HEK293T (cell line): ENCODE measurements at regions not wholly inside any gene's neighbourhood (a gene's known extent, or its start where the extent isn't known, plus 50 kb on each side); places are given as distances from the start of the nearest gene placed in this dataset.

ENCODE experiments used
- CTCF ChIA-PET: fragments of 350-600 bp; formaldehyde crosslinking; extraction: SDS; loops from one replicate; lab custom pipeline; 2021; ENCODE audit warnings: antibody characterized with exemption, inconsistent platforms; lab: Yijun Ruan, JAX
- POLR2A ChIA-PET: fragments of 350-600 bp; formaldehyde crosslinking; extraction: SDS; loops from one replicate; lab custom pipeline; 2020; ENCODE audit warnings: antibody characterized with exemption, inconsistent platforms; lab: Yijun Ruan, JAX
- DNase-seq: peaks from one replicate; pipeline ENCODE4 v3.0.0; 2012; ENCODE audit warnings: mixed read lengths; ENCODE audit errors: extremely low spot score
- ARNT ChIP-seq: fragments of 450-650 bp; IDR thresholded peaks from 2 replicates; pipeline ENCODE4 v1.6.1; 2017; ENCODE audit warnings: mild to moderate bottlenecking
- BHLHE40 ChIP-seq: fragments of 450-650 bp; IDR thresholded peaks from 2 replicates; pipeline ENCODE4 v1.6.1; 2016; ENCODE audit warnings: mild to moderate bottlenecking, moderate library complexity, borderline replicate concordance
- CTBP1 ChIP-seq: fragments of 450-650 bp; IDR thresholded peaks from 2 replicates; pipeline ENCODE4 v1.6.1; 2016; ENCODE audit warnings: borderline replicate concordance
- ELF4 ChIP-seq: fragments of 450-650 bp; IDR thresholded peaks from 2 replicates; pipeline ENCODE4 v1.6.1; 2017; ENCODE audit warnings: antibody characterized with exemption
- FOXA1 ChIP-seq: fragments of 450-650 bp; IDR thresholded peaks from 2 replicates; pipeline ENCODE4 v1.6.1; 2016; ENCODE audit warnings: mild to moderate bottlenecking
- FOXK2 ChIP-seq: fragments of 450-650 bp; IDR thresholded peaks from 2 replicates; pipeline ENCODE4 v1.6.1; 2016; ENCODE audit warnings: mild to moderate bottlenecking
- FOXM1 ChIP-seq: fragments of 450-650 bp; IDR thresholded peaks from 2 replicates; pipeline ENCODE4 v1.6.1; 2017; ENCODE audit warnings: mild to moderate bottlenecking, borderline replicate concordance
- HDGF ChIP-seq: fragments of 450-650 bp; IDR thresholded peaks from 2 replicates; pipeline ENCODE4 v1.6.1; 2017; ENCODE audit warnings: antibody characterized with exemption, borderline replicate concordance
- L3MBTL2 ChIP-seq: fragments of 450-650 bp; conservative IDR thresholded peaks from 2 replicates; pipeline ENCODE4 v1.6.1; 2016; ENCODE audit warnings: mild to moderate bottlenecking
- LEF1 ChIP-seq: fragments of 450-650 bp; IDR thresholded peaks from 2 replicates; pipeline ENCODE4 v1.6.1; 2017; ENCODE audit warnings: mild to moderate bottlenecking, borderline replicate concordance
- NFRKB ChIP-seq: fragments of 450-650 bp; IDR thresholded peaks from 2 replicates; pipeline ENCODE4 v1.6.1; 2016; ENCODE audit warnings: mild to moderate bottlenecking, moderate library complexity
- SP1 ChIP-seq: fragments of 450-650 bp; IDR thresholded peaks from 2 replicates; pipeline ENCODE4 v1.6.1; 2017
- SUZ12 ChIP-seq: fragments of 450-650 bp; IDR thresholded peaks from 2 replicates; pipeline ENCODE4 v1.6.1; 2016; ENCODE audit warnings: mild to moderate bottlenecking
- TARDBP ChIP-seq: fragments of 450-650 bp; IDR thresholded peaks from 2 replicates; pipeline ENCODE4 v1.6.1; 2016
- ZNF384 ChIP-seq: fragments of 450-650 bp; IDR thresholded peaks from 2 replicates; pipeline ENCODE4 v1.6.1; 2016
- TF ChIP-seq, protein P1 (sequence below): fragments of 450-650 bp; IDR thresholded peaks from 2 replicates; pipeline ENCODE4 v1.6.1; 2016

DNA sequence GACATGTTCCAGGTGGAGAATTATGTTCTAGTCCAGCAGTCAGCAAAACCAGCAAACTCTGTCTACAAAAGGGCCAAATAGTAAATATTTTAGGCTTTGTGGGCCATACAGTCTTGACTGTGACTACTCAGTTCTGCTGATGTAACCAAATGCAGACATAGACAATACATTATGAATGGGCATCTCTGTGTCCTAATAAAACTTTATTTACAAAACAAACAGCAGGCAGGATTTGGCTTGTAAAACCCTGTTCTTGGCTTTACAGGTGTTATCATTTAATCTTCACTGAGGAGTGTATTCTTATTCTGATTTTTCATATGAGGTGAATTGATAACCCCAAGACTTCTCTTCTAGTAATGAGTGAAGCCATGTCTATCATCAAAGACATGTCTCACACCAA is 278.6 kb downstream of the DUSP6 start:
- ChIA-PET POLR2A (no interaction called here), CTCF (no interaction called here)
- no peak for DNase-seq
- TF ChIP-seq TARDBP = no peak
- no peak for TF ChIP-seq SUZ12
- no peak for TF ChIP-seq FOXA1
- TF ChIP-seq, protein P1, sequence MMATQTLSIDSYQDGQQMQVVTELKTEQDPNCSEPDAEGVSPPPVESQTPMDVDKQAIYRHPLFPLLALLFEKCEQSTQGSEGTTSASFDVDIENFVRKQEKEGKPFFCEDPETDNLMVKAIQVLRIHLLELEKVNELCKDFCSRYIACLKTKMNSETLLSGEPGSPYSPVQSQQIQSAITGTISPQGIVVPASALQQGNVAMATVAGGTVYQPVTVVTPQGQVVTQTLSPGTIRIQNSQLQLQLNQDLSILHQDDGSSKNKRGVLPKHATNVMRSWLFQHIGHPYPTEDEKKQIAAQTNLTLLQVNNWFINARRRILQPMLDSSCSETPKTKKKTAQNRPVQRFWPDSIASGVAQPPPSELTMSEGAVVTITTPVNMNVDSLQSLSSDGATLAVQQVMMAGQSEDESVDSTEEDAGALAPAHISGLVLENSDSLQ = no peak
- no peak for TF ChIP-seq FOXK2
- no peak for TF ChIP-seq NFRKB
- no peak for TF ChIP-seq FOXM1
- no peak for TF ChIP-seq L3MBTL2
- no peak for TF ChIP-seq SP1
- TF ChIP-seq HDGF = no peak

DNA sequence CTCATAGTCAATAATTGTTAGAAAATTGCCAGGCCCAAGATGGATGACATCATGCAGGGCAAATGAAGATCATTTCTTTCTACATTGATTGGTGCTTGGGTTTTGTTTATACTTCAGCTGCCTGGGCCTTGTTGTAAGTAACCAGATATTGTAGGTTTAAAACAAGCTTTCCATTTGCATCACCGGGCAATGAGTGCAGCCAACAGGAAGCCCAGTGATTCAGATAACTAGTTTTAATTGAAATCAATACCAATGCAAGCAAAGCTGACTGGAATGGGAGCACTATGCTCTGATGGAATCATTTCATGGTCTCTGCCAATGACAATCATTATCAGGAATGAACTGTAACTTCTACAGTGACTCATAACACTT is 279.3 kb downstream of the DUSP6 start:
- CTCF ChIA-PET = no interaction called here

DNA sequence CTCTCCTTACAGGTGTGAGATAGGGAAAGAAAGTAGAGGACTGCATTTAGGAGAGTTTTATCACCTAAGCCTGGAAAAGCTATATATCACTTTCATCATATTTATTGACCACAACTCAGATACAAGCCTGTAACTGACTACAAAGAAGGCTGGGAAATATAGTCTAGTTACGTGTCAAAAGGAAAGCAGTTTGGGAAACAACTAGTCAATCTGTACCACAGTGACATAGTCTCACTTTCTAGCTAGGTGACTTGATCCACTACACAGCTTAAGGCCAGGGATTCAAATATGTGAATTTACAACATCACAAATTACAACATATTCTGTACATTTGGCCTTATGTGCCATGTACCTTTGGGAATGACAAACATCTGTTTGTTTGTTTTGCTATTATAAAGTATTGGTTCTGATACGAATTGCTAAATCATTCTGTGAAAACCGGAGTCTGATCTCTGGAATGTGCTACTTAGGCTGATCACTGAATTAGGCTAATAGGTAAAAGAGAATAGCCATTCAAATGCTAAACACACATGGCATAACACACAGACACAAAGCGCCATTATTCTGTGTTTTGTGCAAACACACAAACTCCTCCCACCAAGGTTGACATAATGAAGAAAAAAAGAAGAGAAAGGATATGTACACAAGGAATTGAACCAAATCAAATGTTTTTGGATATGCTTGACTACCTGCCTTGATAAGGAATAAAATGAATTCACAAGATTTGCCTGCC is 279.8 kb downstream of the DUSP6 start:
- POLR2A ChIA-PET = no interaction called here

More for the DNA sequence above, 279.3 kb downstream of the DUSP6 start:
- DNase-seq = no peak
- TF ChIP-seq, protein P1 = no peak
- no peak for TF ChIP-seq SUZ12
- TF ChIP-seq ELF4 = no peak
- no peak for TF ChIP-seq BHLHE40
- TF ChIP-seq TARDBP = no peak
- no peak for TF ChIP-seq CTBP1
- TF ChIP-seq LEF1 = no peak
- TF ChIP-seq FOXK2 = no peak
- no peak for TF ChIP-seq L3MBTL2
- TF ChIP-seq HDGF = no peak
- POLR2A ChIA-PET = no interaction called here

DNA sequence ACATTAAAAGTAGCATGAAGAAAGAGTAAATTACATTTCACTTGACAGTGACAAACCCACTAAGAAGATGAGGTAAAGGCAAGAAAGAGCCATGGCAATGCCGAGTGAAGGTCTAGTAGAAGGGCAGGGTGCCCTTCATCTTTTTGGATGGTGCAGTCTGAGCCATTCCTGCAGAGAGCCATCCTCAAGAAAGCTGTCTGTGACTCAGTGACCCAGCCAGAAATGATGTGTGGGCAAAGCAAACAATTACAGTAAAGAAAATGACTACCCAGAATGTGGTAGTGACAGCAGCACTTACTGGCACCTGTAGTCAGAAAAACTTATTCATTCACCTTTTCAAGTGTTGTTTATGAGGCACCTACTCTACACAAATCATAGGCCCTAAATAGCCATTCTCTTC is 281.7 kb downstream of the DUSP6 start:
- TF ChIP-seq, protein P1 = no peak
- no peak for TF ChIP-seq ZNF384
- no peak for TF ChIP-seq L3MBTL2
- TF ChIP-seq TARDBP = no peak
- TF ChIP-seq SUZ12 = no peak
- TF ChIP-seq FOXA1 = no peak
- TF ChIP-seq LEF1 = no peak
- TF ChIP-seq ARNT = no peak
- no peak for TF ChIP-seq ELF4
- TF ChIP-seq BHLHE40 = no peak
- no peak for TF ChIP-seq NFRKB
- TF ChIP-seq FOXK2 = no peak
- TF ChIP-seq HDGF = no peak
- no peak for TF ChIP-seq SP1
- ChIA-PET CTCF (no interaction called here), POLR2A (no interaction called here)
- no peak for DNase-seq

More for the DNA sequence above, 279.8 kb downstream of the DUSP6 start:
- TF ChIP-seq ARNT (no peak), CTBP1 (no peak), ZNF384 (no peak), FOXA1 (no peak), SUZ12 (no peak), L3MBTL2 (no peak), TARDBP (no peak), FOXK2 (no peak), FOXM1 (no peak), LEF1 (no peak), ELF4 (no peak), BHLHE40 (no peak), HDGF (no peak), SP1 (no peak), NFRKB (no peak)
- TF ChIP-seq, protein P1 = no peak
- CTCF ChIA-PET = no interaction called here
- DNase-seq = no peak

DNA sequence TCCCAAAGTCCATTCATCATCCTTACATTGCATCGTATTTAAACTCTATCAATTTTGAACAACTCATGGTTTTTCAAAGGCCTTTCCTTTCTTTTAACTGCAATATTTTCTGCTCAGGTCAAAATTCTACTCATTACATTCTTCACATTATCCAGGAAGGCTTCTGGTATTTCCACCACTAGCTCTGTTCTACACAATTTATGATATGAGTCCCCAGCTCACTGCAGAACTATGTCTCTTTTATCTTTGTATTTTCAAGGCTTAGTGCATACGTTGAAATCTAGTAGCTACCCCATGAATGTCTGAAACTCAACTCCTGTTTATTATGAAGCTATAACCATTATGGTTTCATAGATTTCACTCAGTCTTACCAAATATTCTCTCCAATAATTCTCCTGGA is 282.9 kb downstream of the DUSP6 start:
- POLR2A ChIA-PET = no interaction called here
- CTCF ChIA-PET = no interaction called here
- TF ChIP-seq CTBP1 (no peak), HDGF (no peak), BHLHE40 (no peak)
- DNase-seq = no peak
